Psoas muscle (tissue), 7 donors: ENCODE measurements at regions not wholly inside any gene's neighbourhood (a gene's known extent, or its start where the extent isn't known, plus 50 kb on each side); places are given as distances from the start of the nearest gene placed in this dataset.

Experiments used
- ATAC-seq, 4 donors: fragments of 200-7000 bp; cut with Tn5 transposase; one replicate each; pipeline ENCODE4 v1.9.1; 2020; ENCODE audit warnings: moderate library complexity in 3 of 4, mild to moderate bottlenecking in 2 of 4
- DNase-seq, 2 donors: peaks; one replicate each; pipeline ENCODE4 v3.0.0-alpha.2; 2020
- H3K27ac ChIP-seq: fragments of 200-600 bp; one replicate; pipeline ENCODE4 v1.8.0; 2022
- H3K27me3 ChIP-seq, 3 donors: fragments of 200-600 bp in 1 of 3; one replicate each; pipeline versions ENCODE4 v1.6.1 to v1.8.0; 2013 to 2022; ENCODE audit warnings: low read length in 2 of 3, mild to moderate bottlenecking in 2 of 3, moderate library complexity in 1 of 3; ENCODE audit not compliant: insufficient read depth in 3 of 3
- H3K36me3 ChIP-seq, 2 donors: fragments of 200-600 bp in 1 of 2; one replicate each; pipeline versions ENCODE4 v1.6.1 to v1.8.0; 2013 to 2022; ENCODE audit warnings: low read depth in 1 of 2, mild to moderate bottlenecking in 1 of 2, moderate library complexity in 1 of 2; ENCODE audit not compliant: insufficient read depth in 1 of 2
- H3K4me1 ChIP-seq: fragments of 200-600 bp; one replicate; pipeline ENCODE4 v1.8.0; 2022
- H3K4me3 ChIP-seq: fragments of 200-600 bp; one replicate; pipeline ENCODE4 v1.8.0; 2022; ENCODE audit warnings: mild to moderate bottlenecking
- H3K9me3 ChIP-seq: fragments of 200-600 bp; one replicate; pipeline ENCODE4 v1.8.0; 2022
- CTCF ChIP-seq: fragments of 200-600 bp; IDR thresholded peaks from one replicate; pipeline ENCODE4 v1.8.0; 2022; ENCODE audit warnings: antibody characterized with exemption
- WGBS, 3 donors: extraction: QIAGEN DNeasy Blood & Tissue Kit; methylation state at CpG; one replicate each; pipeline versions ENCODE4 v1.1.6 to v1.1.7; 2013; 5-methylcytosine and 5-hydroxymethylcytosine counted together
- intact Hi-C, 2 donors: fragments of 100-400 bp; cut with DNase I; formaldehyde crosslinking; loops; one replicate each; pipeline versions ENCODE4 v1.11.0 to v1.14.2; 2022
- donor health status: healthy with polysubstance abuse.
- donor health status: DM: no; HTN: no; CAD: no; lungs with moderate emphysema.
- donor health status: Bipolar disorder and iron deficiency.
- donor health status: healthy.
- donor health status: DM: yes; HTN: yes; CAD: no.
- donor health status: DM: no; HTN: no; CAD: no.
- donor health status: DM: yes; HTN: yes; CAD: no.

GRCh38 chr10:132131581-132132420 is 54.9 kb upstream of the DPYSL4 start:
- intact Hi-C loops = no loop called here
- 60 to 61% (median 61%) methylated on average over 22 of the region's 22 CpGs for WGBS, 3 donors
- no peak for TF ChIP-seq CTCF
- H3K36me3 ChIP-seq = no peaks in the 10 kb centered on the region
- peak; percentile 12 to 39 for DNase-seq
- no peaks in the 10 kb centered on the region for H3K9me3 ChIP-seq
- no peaks in the 10 kb centered on the region for H3K4me1 ChIP-seq
- H3K27ac ChIP-seq = no peak overlapping the region
- H3K4me3 ChIP-seq = peak overlapping the region; percentile 1
- ATAC-seq = peak; percentile 36 to 60 (median 48)
- H3K27me3 ChIP-seq = no peaks in the 10 kb centered on the region

GRCh38 chr10:132132421-132132841 is 54.3 kb upstream of the DPYSL4 start:
- peak in 3 of 4 donors; percentile 27 to 43 (median 32) for ATAC-seq
- no peaks in the 10 kb centered on the region for H3K36me3 ChIP-seq
- peak overlapping the region; percentile 1 for H3K4me3 ChIP-seq
- no peaks in the 10 kb centered on the region for H3K4me1 ChIP-seq
- no peaks in the 10 kb centered on the region for H3K27me3 ChIP-seq
- 27 to 32% (median 30%) methylated on average over 16 of the region's 16 CpGs for WGBS, 3 donors
- no peaks in the 10 kb centered on the region for H3K9me3 ChIP-seq
- intact Hi-C loops = no loop called here
- DNase-seq = peak; percentile 6 to 50
- no peak overlapping the region for H3K27ac ChIP-seq
- TF ChIP-seq CTCF = no peak

GRCh38 chr10:132133005-132133404 is 53.7 kb upstream of the DPYSL4 start:
- ATAC-seq (no peak), DNase-seq (peak; percentile 12 to 33)
- 53 to 65% (median 57%) methylated on average over 18 of the region's 18 CpGs for WGBS, 3 donors
- H3K27ac ChIP-seq = no peak overlapping the region
- intact Hi-C loops = no loop called here
- no peaks in the 10 kb centered on the region for H3K36me3 ChIP-seq
- H3K4me3 ChIP-seq = no peak overlapping the region
- no peaks in the 10 kb centered on the region for H3K27me3 ChIP-seq
- no peak for TF ChIP-seq CTCF
- H3K4me1 ChIP-seq = no peaks in the 10 kb centered on the region
- H3K9me3 ChIP-seq = no peaks in the 10 kb centered on the region

- intact Hi-C loops = no loop called here
- no peak overlapping the region for H3K27ac ChIP-seq
- no peak for ATAC-seq
- DNase-seq = peak; percentile 6 to 37
- no peak overlapping the region for H3K4me3 ChIP-seq
- H3K36me3 ChIP-seq = no peaks in the 10 kb centered on the region
- H3K9me3 ChIP-seq = no peaks in the 10 kb centered on the region
- no peaks in the 10 kb centered on the region for H3K27me3 ChIP-seq
- H3K4me1 ChIP-seq = no peaks in the 10 kb centered on the region
- WGBS, 3 donors = 82 to 84% (median 83%) methylated on average over 32 of the region's 32 CpGs
- TF ChIP-seq CTCF = no peak
Measured at GRCh38 chr10:132133449-132134240, 53.1 kb upstream of the DPYSL4 start.
